Inferior parietal cortex (tissue), 1 donor: ENCODE measurements at regions not wholly inside any gene's neighbourhood (a gene's known extent, or its start where the extent isn't known, plus 50 kb on each side); places are given as distances from the start of the nearest gene placed in this dataset.
"Not testable (repeated sequence)": the region's sequence is repeated elsewhere in the genome, so short reads cannot be mapped to it uniquely, and the experiment has no call there.

Experiments used
- DNase-seq: peaks from one replicate; pipeline ENCODE4 v3.0.0-alpha.2; 2016; ENCODE audit errors: extremely low spot score

DNA sequence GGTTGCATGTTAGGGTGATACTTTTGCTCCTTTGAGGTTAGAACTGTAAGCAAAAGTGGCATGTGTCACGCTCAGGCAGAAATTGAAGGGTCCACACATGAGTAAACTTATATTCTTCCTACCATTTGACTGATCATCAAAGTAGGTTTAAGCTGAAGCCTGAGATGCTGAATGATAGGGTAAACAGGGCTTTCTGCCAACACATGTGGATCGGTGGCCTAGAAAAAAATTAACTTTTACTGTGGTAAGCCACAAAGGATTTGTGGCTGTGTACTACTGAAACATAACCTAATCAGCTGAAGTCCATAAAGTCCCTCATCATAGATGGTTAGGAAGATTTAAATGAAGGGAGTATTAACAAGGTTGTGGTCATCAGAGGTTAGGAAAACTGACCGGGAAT is 1070.1 kb downstream of the STPG2 start:
- DNase-seq = no peak

DNA sequence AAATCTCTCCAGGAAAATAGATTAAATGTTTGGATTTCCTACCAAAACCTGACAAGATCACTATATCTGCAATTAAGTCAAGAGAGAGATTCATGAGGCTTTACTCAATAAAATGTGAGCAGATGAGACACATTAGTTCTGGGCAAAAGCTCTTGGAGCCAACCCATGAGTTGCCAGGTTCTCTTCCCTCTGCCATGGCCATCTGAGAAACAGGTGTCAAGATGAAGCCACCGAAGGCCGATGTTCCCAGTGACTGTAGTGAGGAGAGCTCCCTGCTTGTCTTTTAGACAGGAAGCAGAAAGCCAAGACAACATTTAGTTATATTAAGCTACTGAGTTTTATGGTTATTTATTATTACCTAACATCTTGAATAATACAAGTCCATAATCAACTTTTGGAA is 1068.7 kb downstream of the STPG2 start:
- no peak for DNase-seq

GRCh38 chr4:97081951-97082350 is 1061.3 kb downstream of the STPG2 start:
- DNase-seq = no peak

- DNase-seq = not testable (repeated sequence)
Observed at GRCh38 chr4:97097036-97097435, 1046.2 kb downstream of the STPG2 start.

DNA sequence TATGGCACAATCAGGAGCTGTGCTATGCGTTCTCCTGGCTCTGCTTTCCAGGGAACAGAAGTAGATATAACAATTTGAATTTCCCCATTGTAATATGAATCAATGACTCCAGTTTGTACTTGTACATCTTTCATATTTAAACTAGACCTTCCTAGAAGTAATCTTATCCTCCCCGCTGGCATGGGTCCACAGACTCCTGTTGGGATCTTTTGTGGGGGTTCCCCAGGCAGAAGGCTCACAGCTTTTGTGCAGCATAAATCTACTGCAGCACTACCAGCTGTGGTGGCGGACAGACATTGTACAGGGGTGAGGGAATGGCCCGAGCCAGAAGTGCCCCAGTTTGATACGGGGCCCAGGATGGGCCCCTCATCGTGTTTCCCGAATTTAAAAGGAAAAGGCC is 1042.1 kb downstream of the STPG2 start:
- DNase-seq = not testable (repeated sequence)

GRCh38 chr4:97103252-97103651 is 1040.0 kb downstream of the STPG2 start:
- DNase-seq = no peak

GRCh38 chr4:97104006-97104405 is 1039.3 kb downstream of the STPG2 start:
- no peak for DNase-seq

- DNase-seq = no peak
Observed at GRCh38 chr4:97104666-97105065, 1038.6 kb downstream of the STPG2 start.

- no peak for DNase-seq
Observed at GRCh38 chr4:97105347-97106099, 1037.8 kb downstream of the STPG2 start.

DNA sequence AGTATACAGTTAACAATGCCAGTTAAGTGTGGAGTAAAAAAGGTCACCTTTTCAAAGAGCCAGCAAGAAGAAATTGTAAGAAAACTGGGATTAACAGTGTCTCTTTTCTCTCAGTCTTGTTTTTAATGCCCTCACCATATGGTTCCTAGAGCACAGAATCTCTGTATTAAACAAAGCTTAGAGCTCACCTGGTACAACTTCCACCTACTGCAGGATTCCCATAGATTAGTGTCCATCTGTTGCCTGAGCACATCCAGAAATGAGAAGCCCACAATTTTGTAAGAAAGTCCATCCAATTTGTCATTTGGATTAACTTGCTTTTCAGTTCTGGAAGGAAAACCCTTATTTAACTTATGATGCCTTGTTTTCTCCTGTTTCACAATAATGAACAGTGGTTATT is 1037.1 kb downstream of the STPG2 start:
- DNase-seq = no peak

DNA sequence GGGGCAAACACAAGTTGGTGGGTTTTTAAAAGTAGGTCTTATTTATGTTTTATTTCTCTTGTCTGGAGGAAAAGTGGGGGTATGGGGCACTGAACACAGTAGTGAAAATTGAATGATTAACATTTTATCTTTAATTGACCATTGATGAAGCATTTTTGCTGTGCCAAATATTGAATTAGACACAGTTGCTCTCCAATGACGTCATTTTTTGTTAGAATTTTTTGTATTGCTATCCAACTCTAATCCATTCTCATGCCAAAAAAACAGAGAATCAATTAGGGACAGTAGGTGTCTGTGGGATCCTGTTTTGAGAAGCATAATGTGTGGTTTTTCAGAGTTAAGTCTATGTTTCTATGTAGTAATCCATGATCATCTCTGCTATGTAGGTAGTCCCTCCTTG is 1032.8 kb downstream of the STPG2 start:
- no peak for DNase-seq

- DNase-seq = no peak
Observed at GRCh38 chr4:97116511-97116910, 1026.8 kb downstream of the STPG2 start.

- no peak for DNase-seq
Observed at GRCh38 chr4:97121493-97121892, 1021.8 kb downstream of the STPG2 start.

DNA sequence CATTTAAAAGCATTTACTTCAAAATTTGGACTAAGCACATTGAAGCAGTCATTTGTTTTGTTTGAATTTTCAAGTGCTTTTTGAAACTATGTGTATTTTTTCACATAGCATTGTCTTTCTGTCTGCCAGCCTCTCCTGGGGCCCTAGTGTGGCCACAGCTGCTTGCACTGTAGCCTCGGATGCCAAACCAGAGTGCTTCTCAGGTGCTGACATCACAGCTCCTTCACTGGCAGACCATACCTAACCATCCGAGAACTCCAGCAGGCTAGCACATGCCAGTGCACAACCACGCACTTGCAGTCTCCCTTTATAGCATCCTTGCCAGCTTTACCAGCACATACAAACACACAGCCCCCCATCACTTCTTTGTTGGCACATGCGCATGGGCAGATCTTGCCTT is 1019.7 kb downstream of the STPG2 start:
- no peak for DNase-seq

GRCh38 chr4:97132435-97132834 is 1010.8 kb downstream of the STPG2 start:
- DNase-seq = no peak

DNA sequence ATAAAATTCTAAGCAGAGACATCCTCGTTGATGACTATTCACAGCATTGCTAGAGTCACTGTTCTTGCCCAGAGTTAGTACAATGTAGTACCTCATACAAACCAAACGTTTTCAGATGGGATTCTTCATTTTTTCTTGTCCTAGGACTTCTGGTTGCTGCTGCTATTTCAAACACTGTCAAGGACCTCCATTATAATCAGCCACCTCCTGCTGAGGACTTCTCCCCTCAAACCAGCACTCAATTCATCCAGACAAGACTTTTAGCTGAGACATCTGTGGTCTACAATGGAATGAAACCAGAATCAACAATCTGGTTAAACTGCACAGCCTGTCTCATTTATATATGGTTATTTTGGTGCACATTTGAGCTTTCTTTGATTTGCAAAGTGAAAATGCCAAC is 1008.8 kb downstream of the STPG2 start:
- no peak for DNase-seq

DNA sequence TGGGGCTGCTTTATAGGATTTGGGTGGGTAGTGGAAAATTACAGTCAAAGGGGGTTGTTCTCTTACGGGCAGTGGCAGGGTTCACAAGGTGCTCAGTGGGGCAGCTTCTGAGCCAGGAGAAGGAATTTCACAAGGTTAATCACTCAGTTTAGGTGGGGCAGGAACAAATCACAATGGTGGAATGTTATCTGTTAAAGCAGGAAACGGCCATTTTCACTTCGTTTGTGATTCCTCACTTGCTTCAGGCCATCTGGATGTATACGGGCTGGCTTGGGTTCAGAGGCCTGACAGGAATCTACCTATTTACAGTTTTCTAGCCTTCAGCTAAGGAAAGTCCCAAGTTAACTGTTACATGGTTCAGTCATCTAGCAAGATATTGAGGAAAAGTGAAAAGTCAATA is 1003.5 kb downstream of the STPG2 start:
- no peak for DNase-seq

DNA sequence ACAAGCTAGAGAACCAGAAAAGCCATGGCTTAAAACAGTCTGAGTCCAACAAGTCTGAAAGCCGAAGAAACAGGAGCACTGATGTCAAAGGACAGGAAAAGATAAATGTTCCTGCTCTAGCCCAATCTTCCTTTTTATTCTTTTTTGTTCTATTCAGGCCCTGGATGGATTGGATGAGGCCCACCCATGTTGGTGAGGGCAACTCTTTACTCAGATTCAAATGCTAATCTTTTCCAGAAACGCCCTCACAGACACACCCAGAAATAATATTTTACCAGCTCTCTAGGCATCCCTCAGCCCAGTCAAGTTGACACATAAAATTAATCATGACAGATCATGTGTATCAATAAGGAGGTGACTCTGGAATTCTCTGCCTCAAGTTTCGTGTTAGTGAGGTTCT is 1002.7 kb downstream of the STPG2 start:
- no peak for DNase-seq

GRCh38 chr4:97141332-97141731 is 1001.9 kb downstream of the STPG2 start:
- DNase-seq = not testable (repeated sequence)

DNA sequence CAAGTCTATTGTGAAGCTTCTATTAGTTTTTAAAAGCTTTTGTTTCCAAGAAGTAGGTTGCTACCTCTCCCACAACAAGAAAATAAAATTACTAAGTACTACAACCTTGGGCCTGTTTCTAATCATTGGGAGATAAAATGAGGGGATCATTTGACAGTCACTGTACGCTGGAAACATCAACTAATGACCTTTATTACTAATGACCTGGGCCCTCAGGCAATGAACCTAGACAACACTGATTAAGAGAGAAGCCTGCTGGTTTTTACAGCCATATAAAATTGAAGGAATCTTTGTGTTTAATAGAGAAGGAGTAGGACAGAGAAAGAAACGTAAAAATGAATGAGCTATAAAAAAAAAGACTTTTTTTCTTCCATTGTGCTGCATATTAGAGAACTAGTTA is 1000.9 kb downstream of the STPG2 start:
- no peak for DNase-seq

GRCh38 chr4:97142893-97143292 is 1000.4 kb downstream of the STPG2 start:
- no peak for DNase-seq

DNA sequence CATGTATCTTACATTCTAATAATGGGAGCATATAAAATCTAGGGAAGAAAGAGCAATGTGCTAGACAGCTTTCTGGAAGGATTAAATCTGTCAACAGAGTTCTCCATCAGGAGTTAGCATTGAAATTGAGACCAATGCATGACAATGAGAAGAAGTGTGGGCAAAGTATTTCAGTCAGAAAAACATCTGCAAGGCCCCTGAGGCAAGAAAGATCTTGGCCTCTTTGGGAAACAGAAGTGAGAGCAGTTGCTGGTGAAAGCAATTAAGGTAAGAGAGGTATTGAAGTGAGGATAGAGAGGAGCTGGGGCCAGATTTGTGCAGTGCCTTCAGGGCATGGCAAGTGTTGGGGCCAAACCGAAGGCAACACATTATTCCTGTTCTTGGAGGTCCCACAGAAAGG is 999.1 kb downstream of the STPG2 start:
- no peak for DNase-seq

GRCh38 chr4:97150966-97151365 is 992.3 kb downstream of the STPG2 start:
- DNase-seq = no peak

DNA sequence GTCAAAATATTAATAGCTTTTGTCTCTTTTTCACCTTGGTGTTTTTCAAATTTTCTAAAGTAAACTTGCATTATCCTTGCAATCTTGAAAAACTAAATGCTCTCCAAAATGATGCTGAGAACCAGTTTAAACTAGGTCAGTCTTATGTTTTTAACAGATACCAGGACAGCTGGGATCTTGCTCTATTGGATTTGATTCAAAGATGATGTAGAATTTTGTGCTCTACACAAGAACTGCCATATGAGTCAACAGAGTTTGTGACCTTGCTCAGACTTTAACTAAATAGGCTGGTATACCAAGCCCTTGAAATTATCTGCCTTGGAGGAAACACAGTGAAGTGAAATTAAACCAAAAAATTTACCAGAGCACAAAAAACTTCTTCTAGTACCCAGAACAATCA is 991.1 kb downstream of the STPG2 start:
- no peak for DNase-seq
